ENCODE measurements at regions not wholly inside any gene's neighbourhood (a gene's known extent, or its start where the extent isn't known, plus 50 kb on each side); places are given as distances from the start of the nearest gene placed in this dataset.
"Not testable (repeated sequence)": the region's sequence is repeated elsewhere in the genome, so short reads cannot be mapped to it uniquely, and the experiment has no call there.

DNA sequence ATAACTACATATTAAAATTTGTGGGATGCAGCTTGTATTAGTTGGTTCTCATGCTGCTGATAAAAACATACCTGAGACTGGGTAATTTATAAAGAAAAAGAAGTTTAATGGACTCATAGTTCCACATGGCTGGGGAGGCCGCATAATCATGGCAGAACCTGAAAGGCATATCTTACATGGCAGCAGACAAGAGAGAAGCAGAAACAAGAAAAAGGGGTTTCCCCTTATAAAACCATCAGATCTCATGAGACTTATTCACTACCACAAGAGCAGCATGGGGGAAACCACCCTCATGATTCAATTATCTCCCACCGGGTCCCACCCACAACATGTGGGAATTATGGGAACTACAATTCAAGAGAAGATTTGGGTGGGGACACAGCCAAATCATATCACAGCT, 320.3 kb upstream of the UBE2E2 start:
- WGBS (ENCODE audit: insufficient coverage, low lambda C conversion rate), result no CpG with 5 or more reads among the region's 2 CpGs
- not testable (repeated sequence) for H3K36me3 ChIP-seq (ENCODE audit: control insufficient read depth, insufficient read depth, low read length); H3K27ac ChIP-seq (ENCODE audit: low read length); H3K4me3 ChIP-seq (ENCODE audit: low read length); H3K9me3 ChIP-seq (ENCODE audit: control insufficient read depth, low read depth, low read length); H3K27me3 ChIP-seq (ENCODE audit: control insufficient read depth, insufficient read depth, low read length); H3K4me1 ChIP-seq (ENCODE audit: control insufficient read depth, insufficient read depth, low read length); DNase-seq

DNA sequence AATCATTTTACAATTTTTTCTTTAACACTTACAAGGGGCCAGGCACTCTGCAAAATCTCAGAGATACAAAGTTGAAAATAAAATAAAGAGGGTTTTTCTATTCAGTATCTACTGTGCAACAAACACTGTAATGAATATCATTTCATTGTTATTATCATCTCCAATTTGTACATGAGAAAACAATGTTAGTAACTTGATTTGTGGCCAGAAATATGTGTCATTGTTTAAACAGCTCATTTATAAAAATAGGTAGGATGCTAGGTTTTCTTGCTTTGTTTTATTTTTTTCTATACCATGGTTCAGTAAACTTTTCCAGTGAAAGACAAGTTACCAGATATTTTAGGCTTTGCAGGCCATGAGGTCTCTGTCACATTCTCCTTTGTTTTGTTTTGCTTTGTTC, 318.1 kb upstream of the UBE2E2 start:
- H3K4me1 ChIP-seq (ENCODE audit: control insufficient read depth, insufficient read depth, low read length), result no peaks in the 10 kb centered on the region
- H3K9me3 ChIP-seq (ENCODE audit: control insufficient read depth, low read depth, low read length), result no peaks in the 10 kb centered on the region
- no peak for DNase-seq
- H3K27me3 ChIP-seq (ENCODE audit: control insufficient read depth, insufficient read depth, low read length), result no peaks in the 10 kb centered on the region
- H3K4me3 ChIP-seq (ENCODE audit: low read length), result no peak overlapping the region
- H3K36me3 ChIP-seq (ENCODE audit: control insufficient read depth, insufficient read depth, low read length), result no peaks in the 10 kb centered on the region
- H3K27ac ChIP-seq (ENCODE audit: low read length), result no peak overlapping the region

DNA sequence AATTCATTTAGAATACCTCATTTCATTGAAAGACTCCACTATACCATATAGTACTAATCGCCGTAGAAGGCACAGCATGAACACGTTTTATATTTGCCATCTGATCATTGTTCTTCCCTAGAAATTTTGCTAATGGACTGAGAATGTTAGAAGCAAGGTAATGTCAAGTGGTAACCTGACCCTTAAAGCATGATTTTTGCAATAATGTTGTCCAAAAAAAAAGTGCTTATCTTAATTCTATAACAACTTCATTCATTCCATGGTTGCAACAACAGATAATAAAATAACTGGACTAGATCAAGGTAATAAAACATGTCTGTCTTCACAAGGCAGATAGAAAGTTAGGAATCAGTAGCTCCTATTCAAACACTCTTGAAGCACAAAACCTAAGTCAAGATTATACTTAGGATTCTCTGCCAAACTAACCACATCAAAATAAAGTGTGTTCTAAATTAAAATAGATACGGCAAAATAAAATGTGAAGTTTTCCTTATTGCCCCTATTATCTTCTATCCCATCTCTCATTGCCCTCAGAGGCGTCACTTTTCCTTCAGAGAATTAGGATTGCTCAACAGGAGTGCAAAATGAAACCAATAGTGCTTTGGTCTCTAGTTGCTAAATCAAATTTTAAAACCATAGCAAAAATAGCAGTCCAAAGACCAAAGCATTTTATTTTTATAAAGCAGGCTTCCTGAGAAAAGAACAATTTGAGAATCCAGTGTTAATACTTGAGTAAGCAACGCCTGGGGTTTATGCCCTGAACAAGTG, 317.4 kb upstream of the UBE2E2 start:
- no peak for DNase-seq
- WGBS (ENCODE audit: insufficient coverage, low lambda C conversion rate), result 85% methylated on average over 2 of the region's 6 CpGs
- H3K4me3 ChIP-seq (ENCODE audit: low read length), result no peak overlapping the region
- H3K27me3 ChIP-seq (ENCODE audit: control insufficient read depth, insufficient read depth, low read length), result no peaks in the 10 kb centered on the region
- no peaks in the 10 kb centered on the region for H3K4me1 ChIP-seq (ENCODE audit: control insufficient read depth, insufficient read depth, low read length)
- no peaks in the 10 kb centered on the region for H3K36me3 ChIP-seq (ENCODE audit: control insufficient read depth, insufficient read depth, low read length)
- no peak overlapping the region for H3K27ac ChIP-seq (ENCODE audit: low read length)
- H3K9me3 ChIP-seq (ENCODE audit: control insufficient read depth, low read depth, low read length), result no peaks in the 10 kb centered on the region

DNA sequence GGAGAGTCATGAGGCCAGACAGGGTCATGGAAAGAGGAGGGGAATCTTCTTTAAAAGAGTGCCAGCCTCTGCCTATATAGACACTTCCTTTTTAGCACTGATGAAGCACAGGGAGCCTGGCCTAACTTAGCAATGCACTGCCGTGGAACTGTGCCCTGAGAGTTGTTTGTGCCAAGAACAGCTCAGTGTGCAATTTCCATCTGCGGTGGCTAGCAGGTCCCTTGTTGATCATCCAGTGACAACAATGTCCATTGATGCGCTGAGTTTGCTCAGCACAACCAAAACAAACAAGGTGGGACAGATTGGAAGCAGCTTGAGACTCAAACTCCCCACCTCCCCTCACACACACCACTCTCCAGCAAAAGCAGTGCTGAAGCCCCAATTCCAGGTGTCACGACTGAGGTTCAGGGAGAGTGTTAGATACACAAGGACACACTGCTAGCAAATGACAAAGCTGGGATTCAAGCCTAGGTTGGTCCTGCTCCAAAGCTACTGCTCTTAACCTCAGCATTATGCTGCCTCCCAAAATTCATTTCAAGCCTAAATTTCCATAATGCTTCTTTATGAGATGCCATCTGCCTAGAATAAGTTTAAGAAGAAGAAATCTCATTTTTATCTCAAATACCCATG, 316.6 kb upstream of the UBE2E2 start:
- H3K9me3 ChIP-seq (ENCODE audit: control insufficient read depth, low read depth, low read length), result no peaks in the 10 kb centered on the region
- no peaks in the 10 kb centered on the region for H3K27me3 ChIP-seq (ENCODE audit: control insufficient read depth, insufficient read depth, low read length)
- no peak overlapping the region for H3K4me3 ChIP-seq (ENCODE audit: low read length)
- WGBS (ENCODE audit: insufficient coverage, low lambda C conversion rate), result no CpG with 5 or more reads among the region's 4 CpGs
- DNase-seq, result no peak
- H3K36me3 ChIP-seq (ENCODE audit: control insufficient read depth, insufficient read depth, low read length), result no peaks in the 10 kb centered on the region
- no peak overlapping the region for H3K27ac ChIP-seq (ENCODE audit: low read length)
- no peaks in the 10 kb centered on the region for H3K4me1 ChIP-seq (ENCODE audit: control insufficient read depth, insufficient read depth, low read length)

GRCh38 chr3:22887664-22888291, 315.3 kb upstream of the UBE2E2 start:
- no peaks in the 10 kb centered on the region for H3K36me3 ChIP-seq (ENCODE audit: control insufficient read depth, insufficient read depth, low read length)
- no peaks in the 10 kb centered on the region for H3K27me3 ChIP-seq (ENCODE audit: control insufficient read depth, insufficient read depth, low read length)
- no peak for DNase-seq
- no peak overlapping the region for H3K27ac ChIP-seq (ENCODE audit: low read length)
- WGBS (ENCODE audit: insufficient coverage, low lambda C conversion rate), result 13% methylated on average over 1 of the region's 2 CpGs
- no peaks in the 10 kb centered on the region for H3K4me1 ChIP-seq (ENCODE audit: control insufficient read depth, insufficient read depth, low read length)
- no peak overlapping the region for H3K4me3 ChIP-seq (ENCODE audit: low read length)
- no peaks in the 10 kb centered on the region for H3K9me3 ChIP-seq (ENCODE audit: control insufficient read depth, low read depth, low read length)

GRCh38 chr3:22893101-22893500, 310.0 kb upstream of the UBE2E2 start:
- H3K36me3 ChIP-seq (ENCODE audit: control insufficient read depth, insufficient read depth, low read length), result no peaks in the 10 kb centered on the region
- no peak overlapping the region for H3K4me3 ChIP-seq (ENCODE audit: low read length)
- no peaks in the 10 kb centered on the region for H3K9me3 ChIP-seq (ENCODE audit: control insufficient read depth, low read depth, low read length)
- H3K27me3 ChIP-seq (ENCODE audit: control insufficient read depth, insufficient read depth, low read length), result no peaks in the 10 kb centered on the region
- no peak for DNase-seq
- no peaks in the 10 kb centered on the region for H3K4me1 ChIP-seq (ENCODE audit: control insufficient read depth, insufficient read depth, low read length)
- H3K27ac ChIP-seq (ENCODE audit: low read length), result no peak overlapping the region
- WGBS (ENCODE audit: insufficient coverage, low lambda C conversion rate), result 43% methylated on average over 1 of the region's 2 CpGs

DNA sequence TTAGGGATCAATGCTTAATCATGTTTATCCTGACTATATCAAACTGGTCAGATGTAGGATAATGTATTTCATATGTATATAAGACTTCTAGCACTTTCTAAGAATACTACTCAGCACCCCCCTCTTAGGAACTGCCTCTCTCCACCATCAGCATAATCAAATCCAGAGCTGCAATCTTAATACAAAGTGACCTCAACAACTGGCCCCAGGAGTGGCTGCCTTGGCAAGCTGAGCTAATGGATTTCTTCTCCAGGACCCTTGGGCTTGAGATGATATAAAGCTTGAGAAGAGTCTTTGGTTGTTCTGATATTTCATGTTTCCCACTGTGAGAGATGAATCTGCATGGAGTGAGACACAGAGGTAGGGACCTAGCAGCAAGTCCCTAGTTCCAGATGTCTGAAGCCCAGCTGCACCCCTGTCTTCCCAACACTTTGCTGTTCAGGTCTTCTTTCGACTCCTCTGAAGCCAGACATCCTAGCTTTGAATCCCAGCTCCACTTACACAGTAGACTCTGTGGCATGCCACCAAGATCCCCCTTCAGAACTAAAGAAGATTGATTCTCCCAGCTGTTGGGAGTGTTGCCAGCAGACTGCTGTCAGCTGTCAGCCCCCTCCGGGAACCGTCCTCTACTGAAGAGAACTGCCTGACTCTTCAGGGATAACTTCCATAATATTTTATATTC, 309.3 kb upstream of the UBE2E2 start:
- WGBS (ENCODE audit: insufficient coverage, low lambda C conversion rate), result no CpG with 5 or more reads among the region's 3 CpGs
- DNase-seq, result no peak

GRCh38 chr3:22894865-22895264, 308.3 kb upstream of the UBE2E2 start:
- H3K36me3 ChIP-seq (ENCODE audit: control insufficient read depth, insufficient read depth, low read length), result no peaks in the 10 kb centered on the region

More for the DNA sequence above, 309.3 kb upstream of the UBE2E2 start:
- Histone ChIP-seq H3K4me1 (ENCODE audit: control insufficient read depth, insufficient read depth, low read length) (no peaks in the 10 kb centered on the region), H3K4me3 (ENCODE audit: low read length) (no peak overlapping the region), H3K9me3 (ENCODE audit: control insufficient read depth, low read depth, low read length) (no peaks in the 10 kb centered on the region), H3K36me3 (ENCODE audit: control insufficient read depth, insufficient read depth, low read length) (no peaks in the 10 kb centered on the region), H3K27me3 (ENCODE audit: control insufficient read depth, insufficient read depth, low read length) (no peaks in the 10 kb centered on the region), H3K27ac (ENCODE audit: low read length) (no peak overlapping the region)

GRCh38 chr3:22895671-22896070, 307.5 kb upstream of the UBE2E2 start:
- H3K27me3 ChIP-seq (ENCODE audit: control insufficient read depth, insufficient read depth, low read length), result no peaks in the 10 kb centered on the region
- H3K27ac ChIP-seq (ENCODE audit: low read length), result no peak overlapping the region
- H3K4me1 ChIP-seq (ENCODE audit: control insufficient read depth, insufficient read depth, low read length), result no peaks in the 10 kb centered on the region
- WGBS (ENCODE audit: insufficient coverage, low lambda C conversion rate), result 100% methylated on average over 1 of the region's 3 CpGs
- H3K9me3 ChIP-seq (ENCODE audit: control insufficient read depth, low read depth, low read length), result no peaks in the 10 kb centered on the region
- DNase-seq, result no peak
- no peaks in the 10 kb centered on the region for H3K36me3 ChIP-seq (ENCODE audit: control insufficient read depth, insufficient read depth, low read length)
- no peak overlapping the region for H3K4me3 ChIP-seq (ENCODE audit: low read length)

More at GRCh38 chr3:22894865-22895264, 308.3 kb upstream of the UBE2E2 start:
- no peak for DNase-seq
- Histone ChIP-seq H3K9me3 (ENCODE audit: control insufficient read depth, low read depth, low read length) (no peaks in the 10 kb centered on the region), H3K4me3 (ENCODE audit: low read length) (no peak overlapping the region), H3K4me1 (ENCODE audit: control insufficient read depth, insufficient read depth, low read length) (no peaks in the 10 kb centered on the region), H3K27ac (ENCODE audit: low read length) (no peak overlapping the region), H3K27me3 (ENCODE audit: control insufficient read depth, insufficient read depth, low read length) (no peaks in the 10 kb centered on the region)
- no CpG with 5 or more reads among the region's 1 CpG for WGBS (ENCODE audit: insufficient coverage, low lambda C conversion rate)

- WGBS (ENCODE audit: insufficient coverage, low lambda C conversion rate), result 100% methylated on average over 1 of the region's 1 CpG
- Histone ChIP-seq H3K4me3 (ENCODE audit: low read length) (no peak overlapping the region), H3K9me3 (ENCODE audit: control insufficient read depth, low read depth, low read length) (no peaks in the 10 kb centered on the region), H3K36me3 (ENCODE audit: control insufficient read depth, insufficient read depth, low read length) (no peaks in the 10 kb centered on the region), H3K4me1 (ENCODE audit: control insufficient read depth, insufficient read depth, low read length) (no peaks in the 10 kb centered on the region), H3K27me3 (ENCODE audit: control insufficient read depth, insufficient read depth, low read length) (no peaks in the 10 kb centered on the region), H3K27ac (ENCODE audit: low read length) (no peak overlapping the region)
- DNase-seq, result no peak
Observed at GRCh38 chr3:22898558-22898957, 304.6 kb upstream of the UBE2E2 start.

Data from large intestine (tissue), 3 donors.